MM.1S (cell line): ENCODE measurements at regions not wholly inside any gene's neighbourhood (a gene's known extent, or its start where the extent isn't known, plus 50 kb on each side); places are given as distances from the start of the nearest gene placed in this dataset.

Source experiments
- EZH2 ChIP-seq: fragments of 300-600 bp; sonication (generic); optimal IDR thresholded peaks from 2 replicates; pipeline ENCODE3; 2017; ENCODE audit warnings: low read depth, mild to moderate bottlenecking, antibody characterized with exemption, low read length, mixed read lengths
- EZH2phosphoT487 ChIP-seq: fragments of 300-600 bp; sonication (generic); IDR thresholded peaks from 2 replicates; pipeline ENCODE4 v1.6.1; 2018; ENCODE audit warnings: antibody characterized with exemption, low read length
- TF ChIP-seq, protein P1 (sequence below): fragments of 300-600 bp; sonication (generic); IDR thresholded peaks from 2 replicates; pipeline ENCODE4 v1.5.1; 2016; ENCODE audit warnings: antibody characterized with exemption, low read length, mixed read lengths

- TF ChIP-seq, protein P1, sequence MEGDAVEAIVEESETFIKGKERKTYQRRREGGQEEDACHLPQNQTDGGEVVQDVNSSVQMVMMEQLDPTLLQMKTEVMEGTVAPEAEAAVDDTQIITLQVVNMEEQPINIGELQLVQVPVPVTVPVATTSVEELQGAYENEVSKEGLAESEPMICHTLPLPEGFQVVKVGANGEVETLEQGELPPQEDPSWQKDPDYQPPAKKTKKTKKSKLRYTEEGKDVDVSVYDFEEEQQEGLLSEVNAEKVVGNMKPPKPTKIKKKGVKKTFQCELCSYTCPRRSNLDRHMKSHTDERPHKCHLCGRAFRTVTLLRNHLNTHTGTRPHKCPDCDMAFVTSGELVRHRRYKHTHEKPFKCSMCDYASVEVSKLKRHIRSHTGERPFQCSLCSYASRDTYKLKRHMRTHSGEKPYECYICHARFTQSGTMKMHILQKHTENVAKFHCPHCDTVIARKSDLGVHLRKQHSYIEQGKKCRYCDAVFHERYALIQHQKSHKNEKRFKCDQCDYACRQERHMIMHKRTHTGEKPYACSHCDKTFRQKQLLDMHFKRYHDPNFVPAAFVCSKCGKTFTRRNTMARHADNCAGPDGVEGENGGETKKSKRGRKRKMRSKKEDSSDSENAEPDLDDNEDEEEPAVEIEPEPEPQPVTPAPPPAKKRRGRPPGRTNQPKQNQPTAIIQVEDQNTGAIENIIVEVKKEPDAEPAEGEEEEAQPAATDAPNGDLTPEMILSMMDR = no peak
- TF ChIP-seq EZH2phosphoT487 = no peak
- no peak for TF ChIP-seq EZH2
Measured at GRCh38 chr4:145266881-145267280, 86.5 kb upstream of the OTUD4 start.
